RCC 7860 (cell line): ENCODE measurements at regions not wholly inside any gene's neighbourhood (a gene's known extent, or its start where the extent isn't known, plus 50 kb on each side); places are given as distances from the start of the nearest gene placed in this dataset.
"Not testable (repeated sequence)": the region's sequence is repeated elsewhere in the genome, so short reads cannot be mapped to it uniquely, and the experiment has no call there.

Experiments used
- DNase-seq: peaks from one replicate; pipeline ENCODE4 v3.0.0-alpha.2; 2015; ENCODE audit warnings: low spot score
- FAIRE-seq: peaks from 2 replicates; lab custom pipeline; 2012; peaks lifted over from hg19 to GRCh38; lab: Jason Lieb, UNC

GRCh38 chr1:5734996-5735395 lies 257.2 kb downstream of the NPHP4 start:
- DNase-seq (no peak), FAIRE-seq (no peak)

DNA sequence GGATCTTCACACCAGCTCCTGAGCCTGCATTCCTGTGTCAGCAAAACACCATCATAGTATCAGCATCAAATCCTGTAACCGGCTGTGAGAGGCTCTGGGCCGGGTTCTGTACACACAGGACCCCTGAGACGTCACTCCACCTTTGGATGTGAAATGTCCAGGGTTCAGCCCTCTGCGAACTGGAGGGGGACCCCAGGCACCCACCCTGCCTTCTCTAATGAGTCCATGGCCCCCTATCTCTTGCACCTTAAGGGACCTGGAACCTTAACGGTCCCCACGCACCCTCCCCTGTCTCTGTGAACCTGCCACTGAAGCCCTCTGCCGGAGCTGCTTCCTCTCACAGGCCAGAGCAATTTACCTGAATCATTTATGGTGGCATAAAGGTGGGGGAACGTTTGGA lies 257.8 kb downstream of the NPHP4 start:
- DNase-seq: no peak
- FAIRE-seq: no peak

DNA sequence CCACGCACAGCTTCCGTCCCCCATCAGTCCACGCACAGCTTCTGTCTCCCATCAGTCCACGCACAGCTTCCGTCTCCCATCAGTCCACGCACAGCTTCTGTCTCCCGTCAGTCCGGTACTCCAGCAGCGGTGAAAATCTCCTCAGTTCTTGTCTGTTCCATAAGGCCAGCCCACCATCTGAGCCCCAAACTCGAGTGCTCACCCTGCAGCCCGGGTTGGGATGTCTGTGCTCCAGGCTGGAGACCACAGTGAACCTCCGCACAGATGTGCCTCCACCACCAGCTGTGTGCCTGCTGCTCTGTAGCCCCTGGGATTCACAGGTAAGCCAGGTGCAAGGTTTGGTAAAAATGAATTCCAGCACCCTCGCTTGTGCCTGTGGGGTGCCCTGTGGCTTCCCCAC lies 258.6 kb downstream of the NPHP4 start:
- FAIRE-seq (no peak), DNase-seq (no peak)

DNA sequence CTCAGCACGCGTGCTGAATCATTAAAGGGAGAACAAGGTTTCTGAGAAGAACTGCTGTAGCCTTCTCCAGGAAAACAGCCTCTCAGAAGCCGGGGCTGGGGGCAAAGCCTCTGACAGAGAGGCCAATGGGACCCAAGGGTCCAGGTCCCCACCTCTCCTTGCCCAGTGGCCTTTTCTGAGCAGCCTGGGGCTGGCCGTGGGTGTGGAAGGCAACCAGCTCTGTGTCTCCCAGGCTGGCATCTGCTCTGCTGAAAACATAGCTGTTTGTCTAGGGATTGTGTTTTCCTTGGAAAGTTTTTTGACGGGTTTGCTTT lies 261.2 kb downstream of the NPHP4 start:
- DNase-seq: no peak
- no peak for FAIRE-seq

GRCh38 chr1:5730272-5731109 lies 261.7 kb downstream of the NPHP4 start:
- DNase-seq (no peak), FAIRE-seq (no peak)

GRCh38 chr1:5729636-5730145 lies 262.5 kb downstream of the NPHP4 start:
- DNase-seq: no peak
- FAIRE-seq: no peak

DNA sequence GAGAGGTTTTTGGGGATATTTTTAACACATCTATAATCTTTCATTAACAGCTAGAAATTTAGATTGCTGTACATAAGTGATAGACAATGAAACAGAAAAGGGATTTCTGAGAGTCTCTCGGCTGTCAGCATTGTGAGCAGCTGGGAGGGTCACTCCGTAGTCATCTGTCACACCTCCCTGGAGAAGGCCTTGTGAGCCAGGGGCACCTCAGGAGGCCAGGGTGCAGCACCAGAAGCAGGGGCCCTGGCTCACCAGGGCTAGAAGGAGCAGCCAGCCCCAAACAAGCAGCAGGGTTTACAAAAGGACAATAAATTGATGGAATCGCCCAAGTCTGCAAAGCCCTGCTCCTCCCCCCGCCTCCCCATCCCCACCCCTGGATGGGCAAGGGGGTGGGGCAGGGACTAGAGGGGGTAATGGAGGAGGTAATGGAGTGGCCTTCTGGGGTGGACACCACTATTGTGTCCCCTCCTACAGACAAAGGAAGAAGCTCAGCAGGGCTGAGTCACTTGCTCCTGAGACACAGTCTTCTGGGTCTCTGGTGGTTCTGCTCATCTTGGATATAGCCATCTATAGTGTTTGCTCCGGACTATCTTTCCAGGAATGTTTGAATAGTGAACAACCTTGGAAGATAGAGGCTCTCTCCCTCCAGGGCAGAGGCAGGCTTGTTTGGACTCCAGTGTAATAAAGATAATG lies 263.4 kb downstream of the NPHP4 start:
- DNase-seq: no peak
- FAIRE-seq: no peak

- no peak for FAIRE-seq
- DNase-seq: no peak
Measured at GRCh38 chr1:5727871-5728643, 264.2 kb downstream of the NPHP4 start.

DNA sequence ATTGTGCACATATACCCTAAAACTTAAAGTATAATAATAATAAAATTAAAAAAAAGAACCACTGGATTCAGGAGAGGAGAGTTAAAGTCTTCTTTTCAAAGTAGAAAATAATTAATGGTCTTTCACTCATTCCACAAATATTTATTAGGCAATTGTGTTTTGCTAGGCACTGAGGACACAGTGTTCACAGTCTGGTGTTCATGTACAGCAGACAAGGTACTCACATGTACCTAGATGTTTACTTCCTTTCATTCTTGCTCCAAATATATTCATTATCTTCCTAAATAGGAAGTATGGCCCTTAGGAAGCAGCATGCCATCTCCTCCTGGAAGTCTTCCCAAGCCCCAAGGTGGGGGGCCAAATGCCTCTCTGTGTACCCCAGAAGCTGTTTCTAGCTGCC lies 265.0 kb downstream of the NPHP4 start:
- DNase-seq (no peak), FAIRE-seq (no peak)

- FAIRE-seq: not testable (repeated sequence)
Measured at GRCh38 chr1:5726586-5727184, 265.5 kb downstream of the NPHP4 start.

DNA sequence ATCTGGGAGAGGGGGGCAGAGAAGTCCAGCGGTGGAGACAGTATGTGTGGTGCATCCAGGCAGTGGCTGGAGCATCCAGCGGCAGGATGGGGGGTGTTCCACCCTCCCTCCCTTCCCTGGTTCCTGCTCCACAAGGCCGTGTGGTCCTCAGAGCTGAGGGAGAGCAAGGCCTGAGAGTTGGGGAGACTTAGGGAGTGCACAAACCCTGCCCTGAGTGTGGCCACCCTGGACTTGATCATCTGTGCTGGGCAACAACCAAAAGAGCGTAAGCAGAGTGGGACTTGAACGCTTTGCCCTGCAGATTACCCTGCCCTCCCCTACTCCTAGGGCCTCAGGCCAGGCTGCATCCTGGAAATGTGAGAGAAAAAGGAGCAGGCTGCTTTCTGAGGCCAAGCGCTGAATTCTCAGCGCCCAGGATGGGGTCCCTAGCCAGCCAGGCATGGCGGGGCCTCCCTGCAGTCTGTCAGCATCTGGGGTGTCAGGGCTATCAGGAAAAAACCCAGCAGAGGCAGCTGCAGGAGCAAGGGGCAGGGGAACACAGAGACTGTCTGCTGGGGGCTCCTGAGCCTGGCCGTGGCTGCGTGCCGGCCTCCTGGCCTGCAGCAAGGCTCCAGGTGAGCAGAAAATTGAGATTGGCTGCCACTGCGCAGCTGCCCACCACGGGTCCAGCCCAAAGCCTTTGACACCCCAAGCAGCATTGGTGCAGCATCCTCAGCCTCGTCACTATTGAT lies 266.2 kb downstream of the NPHP4 start:
- no peak for FAIRE-seq
- no peak for DNase-seq

More at GRCh38 chr1:5726586-5727184, 265.5 kb downstream of the NPHP4 start:
- DNase-seq: not testable (repeated sequence)

DNA sequence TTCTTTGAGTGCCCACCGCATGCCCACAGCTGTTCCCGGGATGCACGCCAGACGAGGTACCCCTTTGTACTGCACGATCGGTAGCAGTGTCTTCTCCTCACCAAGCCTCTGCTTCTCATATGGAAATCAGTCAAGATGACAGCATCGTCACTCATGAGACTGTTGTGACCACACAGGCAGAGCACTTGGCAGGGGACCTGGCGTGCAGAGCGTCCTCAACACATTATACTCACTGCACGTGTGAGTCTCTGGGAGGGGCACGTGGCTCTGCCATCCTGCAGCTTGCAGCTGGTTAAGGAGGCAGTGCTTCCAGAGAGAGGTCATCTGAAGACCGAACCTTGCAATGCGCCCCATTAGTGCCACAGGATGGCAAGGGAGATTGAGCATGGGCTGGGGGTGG lies 266.8 kb downstream of the NPHP4 start:
- DNase-seq (no peak), FAIRE-seq (no peak)

DNA sequence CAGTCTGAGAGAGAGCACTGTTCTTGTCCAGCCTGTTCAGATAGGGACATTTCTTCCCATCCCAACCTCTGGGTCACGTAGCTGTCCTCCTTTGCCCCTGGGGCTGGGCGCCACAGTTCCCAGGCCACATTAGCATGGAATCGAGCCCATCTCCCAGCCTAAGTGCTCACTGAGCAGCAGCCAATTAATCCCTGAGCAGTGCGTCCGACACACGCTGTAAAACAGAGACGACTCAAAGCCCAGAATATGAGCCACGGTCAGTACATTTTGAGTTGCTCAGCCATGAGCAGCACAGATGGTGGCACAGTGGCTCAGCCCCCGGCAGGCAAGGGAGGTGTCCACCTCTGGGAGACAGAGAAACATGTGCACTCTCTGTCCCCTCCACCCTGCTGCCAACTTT lies 267.4 kb downstream of the NPHP4 start:
- DNase-seq: no peak
- FAIRE-seq: no peak

DNA sequence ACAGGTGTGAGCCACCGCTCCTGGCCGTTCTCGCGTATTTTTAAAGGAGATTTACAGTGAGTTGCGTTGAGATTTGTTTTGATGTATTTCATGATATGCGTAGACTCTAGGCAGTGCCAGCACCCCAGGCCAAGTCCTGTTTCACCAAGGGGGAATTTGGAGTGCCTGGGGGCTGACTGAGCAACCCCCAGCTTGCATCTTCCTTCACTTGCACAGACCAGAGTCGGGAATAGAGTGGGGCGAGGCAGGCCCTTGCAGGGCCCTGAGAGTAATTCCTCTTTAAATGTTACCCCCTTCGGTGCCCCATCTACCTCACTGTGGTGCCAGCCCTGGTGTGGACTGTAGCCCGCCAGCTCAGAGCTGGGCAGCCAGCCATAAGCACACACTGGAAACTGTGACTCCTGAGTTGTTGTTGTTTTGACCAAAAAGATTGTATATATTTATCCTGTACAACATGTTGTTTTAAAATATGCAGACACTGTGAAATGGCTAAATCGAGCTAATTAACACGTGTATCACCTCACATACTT lies 269.5 kb downstream of the NPHP4 start:
- FAIRE-seq (no peak), DNase-seq (no peak)

DNA sequence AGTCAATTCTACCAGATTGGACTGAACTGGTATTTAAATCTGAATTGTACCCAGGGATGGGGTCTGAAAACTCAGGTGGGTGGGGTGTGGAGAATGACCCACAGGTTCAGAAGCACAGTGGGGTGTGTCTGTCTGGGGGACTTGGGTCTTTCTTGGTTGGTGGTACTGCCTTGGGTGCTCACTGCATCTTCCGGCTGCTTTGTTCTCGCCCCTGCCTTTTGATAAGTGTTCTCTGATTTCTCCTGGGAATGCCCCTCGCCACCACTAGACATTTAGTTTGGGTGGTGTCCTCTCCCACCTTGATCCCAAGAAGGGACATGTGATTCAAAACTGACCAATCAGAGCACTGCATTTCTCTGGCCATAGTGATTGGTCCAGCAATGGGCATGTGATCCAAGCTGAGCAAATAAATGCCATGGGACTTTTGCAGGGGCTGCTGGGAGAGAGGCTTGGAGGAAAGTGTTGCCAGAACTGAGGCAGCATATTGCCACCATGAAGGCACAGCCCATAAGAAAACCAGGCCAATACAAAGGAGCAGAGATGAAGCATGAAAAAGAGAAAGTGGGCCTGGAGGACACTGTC lies 270.5 kb downstream of the NPHP4 start:
- DNase-seq (no peak), FAIRE-seq (no peak)

DNA sequence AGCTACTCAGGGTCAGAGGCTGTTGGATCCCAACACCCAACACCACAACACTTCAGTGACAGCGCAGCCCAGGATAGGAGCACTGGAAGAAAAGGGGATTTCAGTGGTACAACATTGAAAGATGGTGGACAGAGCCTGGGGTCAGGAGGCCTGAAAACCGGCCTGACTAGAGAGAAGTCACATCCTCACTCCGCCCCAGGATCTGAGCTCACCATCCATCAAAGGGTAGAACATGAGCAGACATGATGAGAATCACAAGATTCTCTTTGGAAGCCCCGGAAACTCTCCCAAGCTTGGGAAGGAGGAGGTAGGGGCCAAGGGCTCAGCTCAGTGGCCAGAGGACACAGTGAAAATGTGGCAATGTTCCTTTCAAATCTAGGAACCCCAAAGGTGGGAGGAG lies 271.3 kb downstream of the NPHP4 start:
- DNase-seq (no peak), FAIRE-seq (no peak)

GRCh38 chr1:5720484-5720883 lies 271.7 kb downstream of the NPHP4 start:
- FAIRE-seq: no peak
- no peak for DNase-seq

GRCh38 chr1:5720045-5720444 lies 272.2 kb downstream of the NPHP4 start:
- DNase-seq (no peak), FAIRE-seq (no peak)

- DNase-seq (no peak), FAIRE-seq (no peak)
Measured at GRCh38 chr1:5718831-5719632, 273.2 kb downstream of the NPHP4 start.
